Stimulated activated CD4-positive, alpha-beta T cell treated with anti-CD3 and anti-CD28 coated beads, Interleukin-15, amount 100 ng/mL, for 48 hours (primary cell): ENCODE measurements at regions not wholly inside any gene's neighbourhood (a gene's known extent, or its start where the extent isn't known, plus 50 kb on each side); places are given as distances from the start of the nearest gene placed in this dataset.
"Not testable (repeated sequence)": the region's sequence is repeated elsewhere in the genome, so short reads cannot be mapped to it uniquely, and the experiment has no call there.

ENCODE experiments used
- DNase-seq, 2 donors: peaks; one replicate each; pipeline ENCODE4 v3.0.0-alpha.2; 2020; ENCODE audit warnings: low read depth in 2 of 2

- DNase-seq: no peak
These were observed 821.3 kb downstream of the BRD1 start for GRCh38 chr22:49006207-49007012.

GRCh38 chr22:49005557-49005956 lies 822.1 kb downstream of the BRD1 start:
- no peak for DNase-seq

- no peak for DNase-seq
These were observed 822.9 kb downstream of the BRD1 start for GRCh38 chr22:49004484-49005399.

GRCh38 chr22:48997605-48998004 lies 830.1 kb downstream of the BRD1 start:
- DNase-seq: not testable (repeated sequence)

- DNase-seq: no peak
These were observed 834.0 kb downstream of the BRD1 start for GRCh38 chr22:48993655-48994054.

- DNase-seq: no peak
These were observed 843.0 kb downstream of the BRD1 start for GRCh38 chr22:48984639-48985038.

GRCh38 chr22:48982321-48982905 lies 845.3 kb downstream of the BRD1 start:
- DNase-seq: no peak

- DNase-seq: no peak
These were observed 846.2 kb downstream of the BRD1 start for GRCh38 chr22:48981371-48982061.

- no peak for DNase-seq
These were observed 846.8 kb downstream of the BRD1 start for GRCh38 chr22:48980918-48981317.

GRCh38 chr22:48980409-48980808 lies 847.3 kb downstream of the BRD1 start:
- no peak for DNase-seq

- no peak for DNase-seq
These were observed 848.2 kb downstream of the BRD1 start for GRCh38 chr22:48979482-48979881.

- DNase-seq: no peak
These were observed 850.8 kb downstream of the BRD1 start for GRCh38 chr22:48976556-48977535.

- DNase-seq: no peak
These were observed 851.8 kb downstream of the BRD1 start for GRCh38 chr22:48975886-48976285.

- DNase-seq: no peak
These were observed 852.3 kb downstream of the BRD1 start for GRCh38 chr22:48975316-48975741.

- no peak for DNase-seq
These were observed 853.0 kb downstream of the BRD1 start for GRCh38 chr22:48974443-48975315.

- no peak for DNase-seq
These were observed 854.0 kb downstream of the BRD1 start for GRCh38 chr22:48973694-48974041.

- no peak for DNase-seq
These were observed 854.5 kb downstream of the BRD1 start for GRCh38 chr22:48972979-48973693.

- peak in 1 of 2 donors; percentile 2 for DNase-seq
These were observed 859.3 kb downstream of the BRD1 start for GRCh38 chr22:48968201-48968959.
